ENCODE measurements at regions not wholly inside any gene's neighbourhood (a gene's known extent, or its start where the extent isn't known, plus 50 kb on each side); places are given as distances from the start of the nearest gene placed in this dataset.

DNA sequence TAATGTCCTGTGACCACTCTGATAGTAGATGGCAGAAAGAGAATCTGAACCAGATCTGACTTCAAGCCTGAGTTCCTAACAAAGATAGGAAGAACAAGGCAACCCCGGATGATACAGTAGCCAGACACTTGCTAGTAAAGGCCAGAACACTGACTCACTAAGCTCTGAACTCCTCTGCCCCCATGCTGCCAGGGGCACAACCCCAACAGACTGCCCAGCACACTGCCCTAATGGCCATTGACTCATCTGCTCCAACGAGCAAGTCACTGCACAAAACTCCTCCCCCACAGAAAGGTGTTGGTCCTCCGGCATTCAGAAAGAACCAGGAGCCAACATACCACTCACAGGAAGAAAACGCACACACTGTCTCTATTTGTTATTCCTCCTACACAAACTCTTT lies 179.6 kb upstream of the NUDT4 start:
- Histone ChIP-seq H3K9ac (ENCODE audit: low read length) (no peak overlapping the region), H2AFZ (ENCODE audit: low read depth, low read length, poor library complexity, severe bottlenecking) (peak overlapping the region; percentile 64), H3K9me2 (ENCODE audit: insufficient read depth) (no peaks in the 10 kb centered on the region), H3K9me3 (ENCODE audit: control insufficient read depth in 1 of 2, insufficient read depth in 1 of 2, low read depth in 1 of 2, low read length in 2 of 2) (no peaks in the 10 kb centered on the region), H3K79me2 (ENCODE audit: insufficient read depth, low read length) (no peaks in the 10 kb centered on the region), H3K27me3 (ENCODE audit: insufficient read depth, low read length) (no peaks in the 10 kb centered on the region), H3K4me1 (ENCODE audit: control insufficient read depth in 1 of 2, insufficient read depth in 2 of 2, low read length in 2 of 2) (peaks cover 0 to 19% of the 10 kb centered on the region in 2 experiments; a peak in 2 of 4 replicates), H4K20me1 (ENCODE audit: insufficient read depth) (no peaks in the 10 kb centered on the region), H3K27ac (ENCODE audit: low read depth, low read length) (no peak overlapping the region), H3K4me2 (ENCODE audit: low read length) (peak overlapping the region; percentile 57), H3K4me3 (replicated peaks in 1 of 2; ENCODE audit: low read depth in 1 of 2, low read length in 2 of 2) (peak overlapping the region in 1 of 2 experiments; percentile 2; a peak in 1 of 4 replicates), H3K36me3 (ENCODE audit: control insufficient read depth in 1 of 2, insufficient read depth in 2 of 2, low read length in 2 of 2) (no peaks in the 10 kb centered on the region)
- ATAC-seq (peak; percentile 88), DNase-seq (ENCODE audit: low read depth, low spot score) (peak; percentile 60)
- BruUV-seq (replicated peaks) = no TSS peak
- ChIA-PET CTCF (no interaction called here), POLR2A (no interaction called here), RAD21 (ENCODE audit: low non-redundant PET in 1 of 2, low total read pairs in 2 of 2, uncharacterized antibody in 2 of 2, unreplicated experiment in 2 of 2) (no interaction called here)
- TF ChIP-seq RAD21 (IDR thresholded peaks at IDR 0.05; ENCODE audit: low read depth) = peak; percentile 35; the same call in 1 of the 2 replicates
- TF ChIP-seq YY1 (IDR thresholded peaks at IDR 0.05; ENCODE audit: extremely low read depth, insufficient replicate concordance, low read depth, low read length) = peak; percentile 15
- TF ChIP-seq, protein P1, sequence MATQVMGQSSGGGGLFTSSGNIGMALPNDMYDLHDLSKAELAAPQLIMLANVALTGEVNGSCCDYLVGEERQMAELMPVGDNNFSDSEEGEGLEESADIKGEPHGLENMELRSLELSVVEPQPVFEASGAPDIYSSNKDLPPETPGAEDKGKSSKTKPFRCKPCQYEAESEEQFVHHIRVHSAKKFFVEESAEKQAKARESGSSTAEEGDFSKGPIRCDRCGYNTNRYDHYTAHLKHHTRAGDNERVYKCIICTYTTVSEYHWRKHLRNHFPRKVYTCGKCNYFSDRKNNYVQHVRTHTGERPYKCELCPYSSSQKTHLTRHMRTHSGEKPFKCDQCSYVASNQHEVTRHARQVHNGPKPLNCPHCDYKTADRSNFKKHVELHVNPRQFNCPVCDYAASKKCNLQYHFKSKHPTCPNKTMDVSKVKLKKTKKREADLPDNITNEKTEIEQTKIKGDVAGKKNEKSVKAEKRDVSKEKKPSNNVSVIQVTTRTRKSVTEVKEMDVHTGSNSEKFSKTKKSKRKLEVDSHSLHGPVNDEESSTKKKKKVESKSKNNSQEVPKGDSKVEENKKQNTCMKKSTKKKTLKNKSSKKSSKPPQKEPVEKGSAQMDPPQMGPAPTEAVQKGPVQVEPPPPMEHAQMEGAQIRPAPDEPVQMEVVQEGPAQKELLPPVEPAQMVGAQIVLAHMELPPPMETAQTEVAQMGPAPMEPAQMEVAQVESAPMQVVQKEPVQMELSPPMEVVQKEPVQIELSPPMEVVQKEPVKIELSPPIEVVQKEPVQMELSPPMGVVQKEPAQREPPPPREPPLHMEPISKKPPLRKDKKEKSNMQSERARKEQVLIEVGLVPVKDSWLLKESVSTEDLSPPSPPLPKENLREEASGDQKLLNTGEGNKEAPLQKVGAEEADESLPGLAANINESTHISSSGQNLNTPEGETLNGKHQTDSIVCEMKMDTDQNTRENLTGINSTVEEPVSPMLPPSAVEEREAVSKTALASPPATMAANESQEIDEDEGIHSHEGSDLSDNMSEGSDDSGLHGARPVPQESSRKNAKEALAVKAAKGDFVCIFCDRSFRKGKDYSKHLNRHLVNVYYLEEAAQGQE (IDR thresholded peaks at IDR 0.05; ENCODE audit: low read depth) = no peak
- TF ChIP-seq FOSL1 (IDR thresholded peaks at IDR 0.05; ENCODE audit: low read depth) = peak; percentile 75
- TF ChIP-seq, protein P2, sequence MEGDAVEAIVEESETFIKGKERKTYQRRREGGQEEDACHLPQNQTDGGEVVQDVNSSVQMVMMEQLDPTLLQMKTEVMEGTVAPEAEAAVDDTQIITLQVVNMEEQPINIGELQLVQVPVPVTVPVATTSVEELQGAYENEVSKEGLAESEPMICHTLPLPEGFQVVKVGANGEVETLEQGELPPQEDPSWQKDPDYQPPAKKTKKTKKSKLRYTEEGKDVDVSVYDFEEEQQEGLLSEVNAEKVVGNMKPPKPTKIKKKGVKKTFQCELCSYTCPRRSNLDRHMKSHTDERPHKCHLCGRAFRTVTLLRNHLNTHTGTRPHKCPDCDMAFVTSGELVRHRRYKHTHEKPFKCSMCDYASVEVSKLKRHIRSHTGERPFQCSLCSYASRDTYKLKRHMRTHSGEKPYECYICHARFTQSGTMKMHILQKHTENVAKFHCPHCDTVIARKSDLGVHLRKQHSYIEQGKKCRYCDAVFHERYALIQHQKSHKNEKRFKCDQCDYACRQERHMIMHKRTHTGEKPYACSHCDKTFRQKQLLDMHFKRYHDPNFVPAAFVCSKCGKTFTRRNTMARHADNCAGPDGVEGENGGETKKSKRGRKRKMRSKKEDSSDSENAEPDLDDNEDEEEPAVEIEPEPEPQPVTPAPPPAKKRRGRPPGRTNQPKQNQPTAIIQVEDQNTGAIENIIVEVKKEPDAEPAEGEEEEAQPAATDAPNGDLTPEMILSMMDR (IDR thresholded peaks at IDR 0.05 in 2 of 3, conservative IDR thresholded peaks at IDR 0.05 in 1 of 3; ENCODE audit: borderline replicate concordance in 1 of 3, insufficient read depth in 1 of 3, low read depth in 2 of 3, low read length in 2 of 3) = no peak
- peak; percentile 43 for TF ChIP-seq POLR2AphosphoS5 (IDR thresholded peaks at IDR 0.05; ENCODE audit: low read depth, low read length)
- TF ChIP-seq, protein P3, sequence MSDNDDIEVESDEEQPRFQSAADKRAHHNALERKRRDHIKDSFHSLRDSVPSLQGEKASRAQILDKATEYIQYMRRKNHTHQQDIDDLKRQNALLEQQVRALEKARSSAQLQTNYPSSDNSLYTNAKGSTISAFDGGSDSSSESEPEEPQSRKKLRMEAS (IDR thresholded peaks at IDR 0.05) = peak; percentile 30; the same call in 1 of the 2 replicates
- peak; percentile 63 for TF ChIP-seq JUND (IDR thresholded peaks at IDR 0.05)
- TF ChIP-seq EGR1 (IDR thresholded peaks at IDR 0.05; ENCODE audit: low read depth) = peak; percentile 51
- TF ChIP-seq POLR2A (IDR thresholded peaks at IDR 0.05; ENCODE audit: borderline replicate concordance, extremely low read depth, insufficient read depth, insufficient read length) = no peak
- intact Hi-C loops (cut with micrococcal nuclease) = loop anchor here (2.0 kb wide), 1 partner anchor 31 kb away; no protein-coding TSS in a partner anchor
